Activated naive CD8-positive, alpha-beta T cell treated with anti-CD3 and anti-CD28 coated beads, Interleukin-2, amount 10 ng/mL, durations not matched to agents 7 days and 5 days (primary cell): ENCODE measurements at regions not wholly inside any gene's neighbourhood (a gene's known extent, or its start where the extent isn't known, plus 50 kb on each side); places are given as distances from the start of the nearest gene placed in this dataset.

ENCODE experiments used
- ATAC-seq: fragments of 150-1000 bp; cut with Tn5 transposase; one replicate; pipeline ENCODE4 v1.10.0; 2021; ENCODE audit warnings: low read depth, moderate library complexity
- POLR2A ChIA-PET: fragments of 350-600 bp; sonication (Branson Sonifier 250); formaldehyde crosslinking; loops from one replicate; lab custom pipeline; 2021; ENCODE audit warnings: antibody characterized with exemption; lab: Charles Lee
- DNase-seq: peaks from one replicate; pipeline ENCODE4 v3.0.0; 2021
- H3K27ac Mint-ChIP-seq: one replicate; pipeline ENCODE4 v1.8.0; 2022; ENCODE audit warnings: mild to moderate bottlenecking, mixed read lengths
- H3K27me3 Mint-ChIP-seq: one replicate; pipeline ENCODE4 v1.8.0; 2022; ENCODE audit warnings: mild to moderate bottlenecking, moderate library complexity, mixed read lengths
- H3K36me3 Mint-ChIP-seq: one replicate; pipeline ENCODE4 v1.8.0; 2021; ENCODE audit warnings: mild to moderate bottlenecking, mixed read lengths
- H3K4me1 Mint-ChIP-seq: one replicate; pipeline ENCODE4 v1.8.0; 2021; ENCODE audit warnings: mixed read lengths
- H3K4me3 Mint-ChIP-seq: one replicate; pipeline ENCODE4 v1.8.0; 2022; ENCODE audit warnings: mild to moderate bottlenecking, moderate library complexity, mixed read lengths
- H3K9me3 Mint-ChIP-seq: one replicate; pipeline ENCODE4 v1.8.0; 2021; ENCODE audit warnings: mixed read lengths

DNA sequence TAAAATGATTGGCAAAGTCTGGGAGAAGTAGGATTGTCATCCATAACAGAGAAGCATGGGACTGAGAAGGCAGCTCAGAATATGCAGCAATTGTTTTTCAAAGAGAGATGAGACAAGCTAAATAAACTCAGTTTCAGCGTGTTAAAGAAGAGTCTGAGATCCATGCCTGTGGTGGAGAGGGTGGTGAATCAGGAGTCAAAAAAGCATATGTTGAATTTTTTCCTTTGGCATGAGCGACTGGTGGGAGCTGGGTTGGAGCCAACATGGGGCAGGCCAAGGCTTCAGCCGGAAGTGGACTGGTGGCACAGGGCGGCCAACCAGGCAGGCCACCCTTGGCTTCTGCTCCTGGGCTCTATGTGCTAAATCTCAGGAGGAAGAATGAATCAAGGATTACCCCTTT, 102.0 kb downstream of the SST start:
- no peaks in the 10 kb centered on the region for H3K9me3 Mint-ChIP-seq
- no peaks in the 10 kb centered on the region for H3K36me3 Mint-ChIP-seq
- DNase-seq (no peak), ATAC-seq (no peak)
- no peak overlapping the region for H3K4me3 Mint-ChIP-seq
- POLR2A ChIA-PET, result no interaction called here
- no peak overlapping the region for H3K27ac Mint-ChIP-seq
- H3K4me1 Mint-ChIP-seq, result no peaks in the 10 kb centered on the region
- peaks cover 18% of the 10 kb centered on the region for H3K27me3 Mint-ChIP-seq

DNA sequence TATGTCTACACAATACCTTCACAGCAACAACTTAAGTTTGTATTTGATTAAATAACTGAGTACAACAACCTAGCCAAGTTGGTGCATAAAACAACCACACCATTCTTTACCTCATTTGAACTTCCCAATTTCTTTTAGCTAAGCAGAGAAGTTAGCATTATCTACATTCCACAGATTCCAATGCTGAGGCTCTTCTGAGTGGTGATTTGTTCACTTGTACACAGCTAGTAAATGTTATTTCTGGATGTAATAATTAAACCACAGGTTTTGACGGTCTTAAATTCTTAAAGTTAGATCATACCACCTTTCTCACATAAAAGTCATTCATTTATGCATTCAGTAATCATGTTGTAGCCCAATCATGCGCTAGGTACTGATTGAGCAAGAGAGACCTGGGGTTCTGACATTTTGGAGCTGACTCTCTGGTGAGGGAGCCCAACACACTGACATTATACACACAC, 102.5 kb downstream of the SST start:
- Mint-ChIP-seq H3K4me3 (no peak overlapping the region), H3K27ac (no peak overlapping the region), H3K9me3 (no peaks in the 10 kb centered on the region), H3K36me3 (no peaks in the 10 kb centered on the region), H3K27me3 (peaks cover 18% of the 10 kb centered on the region), H3K4me1 (no peaks in the 10 kb centered on the region)
- DNase-seq, result no peak
- no peak for ATAC-seq
- POLR2A ChIA-PET, result no interaction called here

DNA sequence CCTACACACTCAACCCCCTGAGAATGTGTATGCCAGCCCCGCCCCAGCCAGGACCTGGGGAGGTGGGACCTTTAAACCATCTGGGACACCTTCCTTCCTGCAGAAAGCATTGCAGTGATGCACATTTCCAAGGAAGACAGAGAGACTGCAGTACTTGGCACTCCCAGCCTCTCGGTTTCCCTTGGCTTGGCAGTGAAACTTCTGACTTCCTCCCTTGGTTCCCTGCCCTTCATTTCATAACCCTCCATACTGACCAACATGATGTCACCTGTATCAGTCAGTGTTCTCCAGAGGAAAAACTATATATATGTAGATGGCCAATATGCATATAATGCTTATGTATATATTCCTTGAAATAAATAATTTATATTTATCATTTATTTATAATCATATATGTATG, 103.2 kb downstream of the SST start:
- DNase-seq (no peak), ATAC-seq (no peak)
- Mint-ChIP-seq H3K27ac (no peak overlapping the region), H3K4me3 (no peak overlapping the region), H3K9me3 (no peaks in the 10 kb centered on the region), H3K4me1 (no peaks in the 10 kb centered on the region), H3K36me3 (no peaks in the 10 kb centered on the region), H3K27me3 (peaks cover 23% of the 10 kb centered on the region)
- POLR2A ChIA-PET, result no interaction called here

DNA sequence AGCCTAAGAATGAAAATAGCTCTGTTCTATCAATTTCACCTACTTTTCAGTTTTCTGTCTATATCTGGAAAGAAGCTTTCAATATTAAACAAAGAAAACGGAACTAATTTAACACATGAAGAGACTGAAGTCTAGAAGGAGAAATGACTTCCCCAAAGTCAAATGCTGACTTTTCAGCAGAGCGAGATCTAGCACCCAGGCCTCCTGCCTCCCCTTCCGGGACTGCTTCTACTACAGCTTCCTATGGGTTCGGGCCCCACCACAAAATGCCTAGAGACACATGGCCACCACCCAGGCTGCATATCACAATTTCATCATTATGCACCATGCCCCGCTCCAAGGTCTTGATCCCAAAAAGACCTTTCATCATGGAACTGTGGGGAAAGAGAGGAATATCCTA, 104.5 kb downstream of the SST start:
- H3K27ac Mint-ChIP-seq, result no peak overlapping the region
- DNase-seq, result no peak
- POLR2A ChIA-PET, result no interaction called here
- H3K4me1 Mint-ChIP-seq, result no peaks in the 10 kb centered on the region
- no peaks in the 10 kb centered on the region for H3K9me3 Mint-ChIP-seq
- no peak for ATAC-seq
- no peaks in the 10 kb centered on the region for H3K36me3 Mint-ChIP-seq
- peaks cover 16% of the 10 kb centered on the region for H3K27me3 Mint-ChIP-seq
- no peak overlapping the region for H3K4me3 Mint-ChIP-seq

GRCh38 chr3:187558990-187559389, 111.2 kb downstream of the SST start:
- DNase-seq (no peak), ATAC-seq (no peak)
- no peaks in the 10 kb centered on the region for H3K9me3 Mint-ChIP-seq
- no peak overlapping the region for H3K4me3 Mint-ChIP-seq
- peaks cover 10% of the 10 kb centered on the region for H3K27me3 Mint-ChIP-seq
- POLR2A ChIA-PET, result no interaction called here
- H3K4me1 Mint-ChIP-seq, result no peaks in the 10 kb centered on the region
- no peak overlapping the region for H3K27ac Mint-ChIP-seq
- H3K36me3 Mint-ChIP-seq, result no peaks in the 10 kb centered on the region

- no peaks in the 10 kb centered on the region for H3K36me3 Mint-ChIP-seq
- ATAC-seq (no peak), DNase-seq (no peak)
- H3K27me3 Mint-ChIP-seq, result peaks cover 14% of the 10 kb centered on the region
- H3K9me3 Mint-ChIP-seq, result no peaks in the 10 kb centered on the region
- POLR2A ChIA-PET, result no interaction called here
- H3K4me1 Mint-ChIP-seq, result no peaks in the 10 kb centered on the region
- H3K4me3 Mint-ChIP-seq, result no peak overlapping the region
- no peak overlapping the region for H3K27ac Mint-ChIP-seq
Measured at GRCh38 chr3:187551416-187551815, 118.8 kb downstream of the SST start.

DNA sequence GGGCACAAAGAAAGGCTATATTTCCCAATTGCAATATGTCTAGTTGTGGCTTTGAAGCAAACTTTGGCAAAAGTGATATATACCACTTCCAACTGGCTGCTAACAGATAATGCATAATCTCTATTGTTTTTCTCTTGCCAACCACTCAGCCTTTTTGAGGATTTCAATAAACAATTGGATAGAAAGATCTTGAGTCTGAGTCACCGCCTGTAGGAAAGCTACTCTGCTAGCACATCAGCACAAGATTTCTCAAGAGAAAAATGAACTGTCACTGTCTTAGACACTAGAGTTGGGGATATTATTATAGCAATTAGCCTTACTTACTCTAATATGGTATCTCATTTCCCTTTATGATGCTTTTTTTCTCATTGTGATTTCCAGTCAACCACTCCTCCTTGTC, 119.7 kb downstream of the SST start:
- Mint-ChIP-seq H3K9me3 (no peaks in the 10 kb centered on the region), H3K36me3 (no peaks in the 10 kb centered on the region), H3K27ac (no peak overlapping the region), H3K4me1 (no peaks in the 10 kb centered on the region), H3K27me3 (peaks cover 16% of the 10 kb centered on the region), H3K4me3 (no peak overlapping the region)
- DNase-seq, result no peak
- no peak for ATAC-seq
- POLR2A ChIA-PET, result no interaction called here

DNA sequence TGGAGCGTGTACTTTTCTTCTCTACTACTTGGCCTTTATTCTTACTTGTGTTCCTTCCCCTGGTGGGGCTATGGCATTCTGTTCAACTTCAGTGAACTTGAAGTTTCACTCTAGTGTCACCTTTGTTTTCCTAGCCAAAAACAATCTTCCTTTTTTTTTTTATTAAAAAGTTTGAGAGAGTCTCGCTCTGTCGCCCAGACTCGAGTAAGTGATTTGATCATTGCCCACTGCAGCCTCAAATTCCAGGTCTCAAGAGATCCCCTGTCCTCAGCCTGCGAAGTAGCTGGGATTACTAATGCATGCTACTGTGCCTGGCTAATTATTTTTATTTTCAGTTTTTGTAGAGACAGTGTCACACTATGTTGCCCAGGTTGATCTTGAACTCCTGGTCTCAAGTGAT, 124.8 kb downstream of the SST start:
- no peaks in the 10 kb centered on the region for H3K9me3 Mint-ChIP-seq
- H3K4me3 Mint-ChIP-seq, result no peak overlapping the region
- POLR2A ChIA-PET, result no interaction called here
- H3K36me3 Mint-ChIP-seq, result no peaks in the 10 kb centered on the region
- H3K27ac Mint-ChIP-seq, result no peak overlapping the region
- ATAC-seq (no peak), DNase-seq (no peak)
- peaks cover 14% of the 10 kb centered on the region for H3K27me3 Mint-ChIP-seq
- no peaks in the 10 kb centered on the region for H3K4me1 Mint-ChIP-seq

DNA sequence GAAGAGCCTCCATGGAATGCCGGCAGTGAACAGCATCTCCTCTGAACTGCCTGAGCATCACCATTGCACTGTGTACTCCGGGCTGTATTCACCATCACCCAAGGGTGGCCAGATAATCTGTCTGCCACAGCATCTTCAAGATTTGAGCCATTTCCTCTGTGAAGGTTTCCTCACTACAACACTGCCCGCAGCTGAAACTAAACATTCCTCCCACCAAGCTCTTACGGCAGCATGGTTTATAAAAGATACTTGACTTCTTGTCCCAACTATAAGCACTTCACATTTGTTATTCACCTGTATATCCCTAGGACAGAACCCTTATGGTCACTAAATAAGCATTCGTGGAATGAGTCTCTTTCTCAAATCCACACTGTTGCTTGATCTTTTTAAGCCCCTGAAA, 125.9 kb downstream of the SST start:
- DNase-seq (no peak), ATAC-seq (no peak)
- Mint-ChIP-seq H3K27ac (no peak overlapping the region), H3K36me3 (no peaks in the 10 kb centered on the region), H3K4me3 (no peak overlapping the region), H3K27me3 (peaks cover 15% of the 10 kb centered on the region), H3K4me1 (no peaks in the 10 kb centered on the region), H3K9me3 (no peaks in the 10 kb centered on the region)
- POLR2A ChIA-PET, result no interaction called here

DNA sequence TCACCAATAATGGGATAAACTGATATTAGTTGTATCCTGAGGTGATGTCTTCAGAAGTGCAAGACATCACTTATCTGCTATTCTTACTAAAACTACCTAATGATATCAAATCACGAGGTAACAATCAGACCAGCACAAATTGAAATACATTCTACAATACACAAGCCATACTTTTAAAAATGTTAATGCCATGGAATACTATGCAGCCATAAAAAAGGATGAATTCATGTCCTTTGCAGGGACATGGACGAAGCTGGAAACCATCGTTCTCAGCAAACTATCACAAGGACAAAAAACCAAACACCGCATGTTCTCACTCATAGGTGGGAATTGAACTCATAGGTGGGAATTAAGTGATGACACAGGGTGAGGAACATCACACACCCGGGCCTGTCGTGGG, 129.3 kb downstream of the SST start:
- no peaks in the 10 kb centered on the region for H3K9me3 Mint-ChIP-seq
- ATAC-seq (no peak), DNase-seq (no peak)
- peaks cover 6% of the 10 kb centered on the region for H3K27me3 Mint-ChIP-seq
- H3K4me3 Mint-ChIP-seq, result no peak overlapping the region
- no peaks in the 10 kb centered on the region for H3K36me3 Mint-ChIP-seq
- H3K4me1 Mint-ChIP-seq, result no peaks in the 10 kb centered on the region
- no peak overlapping the region for H3K27ac Mint-ChIP-seq
- POLR2A ChIA-PET, result no interaction called here

- no peaks in the 10 kb centered on the region for H3K36me3 Mint-ChIP-seq
- no peak overlapping the region for H3K4me3 Mint-ChIP-seq
Measured at GRCh38 chr3:187536185-187536584, 134.0 kb downstream of the SST start.

DNA sequence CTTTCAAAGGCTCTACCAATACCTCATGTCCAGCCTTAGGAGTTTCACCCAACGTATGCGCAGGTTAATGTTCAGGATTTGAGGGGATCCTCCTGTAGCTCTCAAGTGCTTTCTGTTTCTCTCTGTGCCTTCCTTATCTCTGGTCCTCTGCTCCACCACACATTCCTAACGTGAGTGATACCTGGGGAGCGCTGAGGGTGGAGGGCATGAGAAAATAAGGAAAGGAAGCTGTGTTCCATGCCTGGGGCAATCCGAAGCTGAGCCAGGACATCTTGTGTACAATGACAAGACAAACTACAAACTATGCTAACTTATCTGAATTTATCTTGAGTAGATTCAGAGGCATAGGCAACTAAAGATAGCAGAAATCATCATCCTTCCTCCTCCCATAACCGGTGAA, 136.4 kb downstream of the SST start:
- POLR2A ChIA-PET, result no interaction called here
- H3K4me3 Mint-ChIP-seq, result no peak overlapping the region
- ATAC-seq (no peak), DNase-seq (no peak)
- H3K36me3 Mint-ChIP-seq, result no peaks in the 10 kb centered on the region
- no peaks in the 10 kb centered on the region for H3K4me1 Mint-ChIP-seq
- no peak overlapping the region for H3K27ac Mint-ChIP-seq
- peaks cover 20% of the 10 kb centered on the region for H3K27me3 Mint-ChIP-seq
- H3K9me3 Mint-ChIP-seq, result no peaks in the 10 kb centered on the region

More at GRCh38 chr3:187536185-187536584, 134.0 kb downstream of the SST start:
- H3K4me1 Mint-ChIP-seq, result no peaks in the 10 kb centered on the region
- ATAC-seq, result no peak
- no peak for DNase-seq
- no peak overlapping the region for H3K27ac Mint-ChIP-seq
- POLR2A ChIA-PET, result no interaction called here
- H3K27me3 Mint-ChIP-seq, result peaks cover 16% of the 10 kb centered on the region
- no peaks in the 10 kb centered on the region for H3K9me3 Mint-ChIP-seq

DNA sequence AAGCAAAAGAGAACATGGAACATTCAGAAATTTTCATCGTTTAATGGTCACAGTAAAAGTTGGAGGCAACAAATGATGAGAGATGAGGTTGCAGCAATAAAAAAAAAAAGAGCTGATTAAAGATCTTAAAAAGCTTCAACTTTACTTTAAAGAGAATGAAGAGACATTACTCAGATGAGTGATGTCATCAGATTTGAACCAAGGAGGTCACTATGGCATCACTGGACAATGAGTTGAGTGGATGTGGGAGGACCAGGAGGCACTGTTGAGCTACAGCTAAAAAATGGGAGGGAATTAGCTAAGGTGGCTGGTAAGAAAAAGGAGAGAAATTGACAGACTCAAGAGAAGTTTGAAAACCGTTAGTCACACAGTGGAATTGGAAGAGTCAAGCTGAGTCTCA, 138.4 kb downstream of the SST start:
- ATAC-seq, result no peak
- peaks cover 25% of the 10 kb centered on the region for H3K27me3 Mint-ChIP-seq
- no peak overlapping the region for H3K4me3 Mint-ChIP-seq
- POLR2A ChIA-PET, result no interaction called here
- no peaks in the 10 kb centered on the region for H3K9me3 Mint-ChIP-seq
- no peaks in the 10 kb centered on the region for H3K36me3 Mint-ChIP-seq
- no peak overlapping the region for H3K27ac Mint-ChIP-seq
- DNase-seq, result no peak
- H3K4me1 Mint-ChIP-seq, result no peaks in the 10 kb centered on the region

DNA sequence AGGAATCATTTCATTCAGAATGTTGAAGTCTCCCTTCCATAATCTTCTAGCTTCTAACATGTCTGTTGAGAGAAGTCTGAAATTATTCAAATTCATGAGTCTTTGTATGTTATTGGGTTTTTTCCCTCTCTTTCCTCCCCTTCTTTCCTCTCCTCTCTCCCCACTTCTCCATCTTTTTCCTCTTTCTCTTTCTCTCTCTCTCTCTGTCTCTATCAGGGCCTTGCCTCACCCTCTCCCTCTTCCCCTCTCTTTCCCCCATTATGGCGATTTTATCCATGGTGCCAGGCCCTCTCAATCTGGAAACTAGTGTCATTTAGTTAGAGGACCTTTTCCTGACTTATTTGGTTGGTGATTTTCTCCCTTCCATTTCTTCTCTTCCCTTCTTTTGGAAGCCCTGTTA, 147.3 kb downstream of the SST start:
- ATAC-seq (no peak), DNase-seq (no peak)
- no peak overlapping the region for H3K27ac Mint-ChIP-seq
- POLR2A ChIA-PET, result no interaction called here
- H3K4me3 Mint-ChIP-seq, result no peak overlapping the region
- H3K36me3 Mint-ChIP-seq, result no peaks in the 10 kb centered on the region
- peaks cover 11% of the 10 kb centered on the region for H3K27me3 Mint-ChIP-seq
- H3K4me1 Mint-ChIP-seq, result no peaks in the 10 kb centered on the region
- no peaks in the 10 kb centered on the region for H3K9me3 Mint-ChIP-seq

GRCh38 chr3:187522293-187522692, 147.9 kb downstream of the SST start:
- no peak overlapping the region for H3K4me3 Mint-ChIP-seq
- no peaks in the 10 kb centered on the region for H3K9me3 Mint-ChIP-seq
- ATAC-seq, result no peak
- POLR2A ChIA-PET, result no interaction called here
- peaks cover 11% of the 10 kb centered on the region for H3K27me3 Mint-ChIP-seq
- DNase-seq, result no peak
- H3K4me1 Mint-ChIP-seq, result no peaks in the 10 kb centered on the region
- H3K27ac Mint-ChIP-seq, result no peak overlapping the region
- H3K36me3 Mint-ChIP-seq, result no peaks in the 10 kb centered on the region
